OCI-LY1 (cell line): ENCODE measurements at regions not wholly inside any gene's neighbourhood (a gene's known extent, or its start where the extent isn't known, plus 50 kb on each side); places are given as distances from the start of the nearest gene placed in this dataset.

Experiments
- H2AFZ ChIP-seq: fragments of 200-600 bp; sonication (generic), shearing (Covaris generic); 2 replicates; pipeline ENCODE4 v1.6.0; 2014; ENCODE audit warnings: antibody characterized with exemption, mild to moderate bottlenecking, low read length
- H3F3A ChIP-seq: fragments of 200-600 bp; sonication (generic), shearing (Covaris generic); 2 replicates; pipeline ENCODE4 v1.6.0; 2014; ENCODE audit warnings: mild to moderate bottlenecking, antibody characterized with exemption, low read length, moderate library complexity; ENCODE audit not compliant: insufficient read depth
- H3K27ac ChIP-seq: fragments of 200-600 bp; sonication (generic); 2 replicates; pipeline ENCODE4 v1.5.1; 2014; ENCODE audit warnings: low read length, mixed run types, mild to moderate bottlenecking, low read depth; ENCODE audit not compliant: poor library complexity, severe bottlenecking
- H3K27me3 ChIP-seq: fragments of 200-600 bp; sonication (generic); 2 replicates; pipeline ENCODE4 v1.6.0; 2014; ENCODE audit warnings: antibody characterized with exemption, mild to moderate bottlenecking, low read length, moderate library complexity; ENCODE audit not compliant: insufficient read depth
- H3K36me3 ChIP-seq: fragments of 200-600 bp; sonication (generic); 2 replicates; pipeline ENCODE4 v1.6.1; 2014; ENCODE audit warnings: mild to moderate bottlenecking, antibody characterized with exemption, low read length, moderate library complexity, mixed read lengths; ENCODE audit not compliant: insufficient read depth
- H3K4me1 ChIP-seq: fragments of 200-600 bp; sonication (generic); 2 replicates; pipeline ENCODE4 v1.5.1; 2014; ENCODE audit warnings: mild to moderate bottlenecking, low read length, moderate library complexity; ENCODE audit not compliant: insufficient read depth, severe bottlenecking
- H3K4me2 ChIP-seq: fragments of 200-600 bp; sonication (generic), shearing (Covaris generic); 2 replicates; pipeline ENCODE4 v1.6.1; 2014; ENCODE audit warnings: low read length
- H3K4me3 ChIP-seq: fragments of 200-600 bp; sonication (generic); 2 replicates; pipeline ENCODE4 v1.5.1; 2014; ENCODE audit warnings: low read length, low read depth, mild to moderate bottlenecking, mixed read lengths; ENCODE audit not compliant: poor library complexity, severe bottlenecking
- H3K79me2 ChIP-seq: fragments of 200-600 bp; shearing (Covaris generic); 2 replicates; pipeline ENCODE4 v1.6.1; 2016; ENCODE audit warnings: mixed run types, low read length, mixed read lengths; ENCODE audit not compliant: insufficient read depth
- H3K9ac ChIP-seq: fragments of 200-600 bp; sonication (generic), shearing (Covaris generic); 2 replicates; pipeline ENCODE4 v1.6.1; 2014; ENCODE audit warnings: mild to moderate bottlenecking, low read length, mixed read lengths
- H3K9me2 ChIP-seq: fragments of 200-600 bp; sonication (generic), shearing (Covaris generic); 2 replicates; pipeline ENCODE4 v1.6.1; 2014; ENCODE audit warnings: low read depth, mild to moderate bottlenecking, low read length, mixed read lengths
- H3K9me3 ChIP-seq: fragments of 200-600 bp; shearing (Covaris generic); 2 replicates; pipeline ENCODE4 v1.6.1; 2014; ENCODE audit warnings: low read length, mixed read lengths
- H4K20me1 ChIP-seq: fragments of 200-600 bp; sonication (generic), shearing (Covaris generic); 2 replicates; pipeline ENCODE4 v1.6.0; 2016; ENCODE audit warnings: mild to moderate bottlenecking, low read length; ENCODE audit not compliant: insufficient read depth
- EZH2 ChIP-seq: fragments of 200-600 bp; sonication (generic), shearing (Covaris generic); IDR thresholded peaks from 2 replicates; pipeline ENCODE4 v1.8.0; 2017; ENCODE audit warnings: borderline replicate concordance, mixed run types, mild to moderate bottlenecking, antibody characterized with exemption, low read length, moderate library complexity, mixed read lengths
- TF ChIP-seq, protein P1 (sequence below): fragments of 200-600 bp; sonication (generic), shearing (Covaris generic); IDR thresholded peaks from 2 replicates; pipeline ENCODE4 v1.5.1; 2017; ENCODE audit warnings: mild to moderate bottlenecking, antibody characterized with exemption, low read length, moderate library complexity, mixed read lengths

DNA sequence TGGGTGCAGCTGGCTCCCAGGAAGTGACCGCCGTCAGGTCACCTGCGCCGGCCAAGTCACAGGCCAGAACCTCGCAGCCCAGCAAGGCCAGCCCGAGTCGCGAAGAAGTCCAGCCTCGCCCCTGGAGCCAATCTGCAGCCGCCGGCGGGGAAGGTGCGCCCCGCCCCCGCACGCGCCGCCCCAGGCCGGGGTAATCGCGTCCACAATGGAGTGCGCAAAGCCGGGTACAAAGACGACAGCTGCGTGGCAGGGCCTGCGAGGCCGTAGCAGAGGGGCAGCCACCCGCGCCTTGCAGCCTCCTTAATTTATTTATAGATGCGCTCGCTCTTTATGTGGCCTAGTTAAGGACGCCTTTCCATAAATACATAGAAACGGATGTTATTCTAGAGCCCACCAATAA, 139.4 kb upstream of the CPEB2 start:
- Histone ChIP-seq H3K79me2 (no peaks in the 10 kb centered on the region), H3K9me2 (no peaks in the 10 kb centered on the region), H3K4me1 (no peaks in the 10 kb centered on the region), H3K27me3 (no peaks in the 10 kb centered on the region), H3K27ac (no peak overlapping the region), H3K4me3 (no peak overlapping the region), H4K20me1 (no peaks in the 10 kb centered on the region), H3K9ac (no peak overlapping the region), H2AFZ (no peak overlapping the region), H3K9me3 (no peaks in the 10 kb centered on the region), H3K4me2 (no peak overlapping the region), H3F3A (no peaks in the 10 kb centered on the region), H3K36me3 (no peaks in the 10 kb centered on the region)
- TF ChIP-seq, protein P1, sequence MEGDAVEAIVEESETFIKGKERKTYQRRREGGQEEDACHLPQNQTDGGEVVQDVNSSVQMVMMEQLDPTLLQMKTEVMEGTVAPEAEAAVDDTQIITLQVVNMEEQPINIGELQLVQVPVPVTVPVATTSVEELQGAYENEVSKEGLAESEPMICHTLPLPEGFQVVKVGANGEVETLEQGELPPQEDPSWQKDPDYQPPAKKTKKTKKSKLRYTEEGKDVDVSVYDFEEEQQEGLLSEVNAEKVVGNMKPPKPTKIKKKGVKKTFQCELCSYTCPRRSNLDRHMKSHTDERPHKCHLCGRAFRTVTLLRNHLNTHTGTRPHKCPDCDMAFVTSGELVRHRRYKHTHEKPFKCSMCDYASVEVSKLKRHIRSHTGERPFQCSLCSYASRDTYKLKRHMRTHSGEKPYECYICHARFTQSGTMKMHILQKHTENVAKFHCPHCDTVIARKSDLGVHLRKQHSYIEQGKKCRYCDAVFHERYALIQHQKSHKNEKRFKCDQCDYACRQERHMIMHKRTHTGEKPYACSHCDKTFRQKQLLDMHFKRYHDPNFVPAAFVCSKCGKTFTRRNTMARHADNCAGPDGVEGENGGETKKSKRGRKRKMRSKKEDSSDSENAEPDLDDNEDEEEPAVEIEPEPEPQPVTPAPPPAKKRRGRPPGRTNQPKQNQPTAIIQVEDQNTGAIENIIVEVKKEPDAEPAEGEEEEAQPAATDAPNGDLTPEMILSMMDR: no peak
- no peak for TF ChIP-seq EZH2

DNA sequence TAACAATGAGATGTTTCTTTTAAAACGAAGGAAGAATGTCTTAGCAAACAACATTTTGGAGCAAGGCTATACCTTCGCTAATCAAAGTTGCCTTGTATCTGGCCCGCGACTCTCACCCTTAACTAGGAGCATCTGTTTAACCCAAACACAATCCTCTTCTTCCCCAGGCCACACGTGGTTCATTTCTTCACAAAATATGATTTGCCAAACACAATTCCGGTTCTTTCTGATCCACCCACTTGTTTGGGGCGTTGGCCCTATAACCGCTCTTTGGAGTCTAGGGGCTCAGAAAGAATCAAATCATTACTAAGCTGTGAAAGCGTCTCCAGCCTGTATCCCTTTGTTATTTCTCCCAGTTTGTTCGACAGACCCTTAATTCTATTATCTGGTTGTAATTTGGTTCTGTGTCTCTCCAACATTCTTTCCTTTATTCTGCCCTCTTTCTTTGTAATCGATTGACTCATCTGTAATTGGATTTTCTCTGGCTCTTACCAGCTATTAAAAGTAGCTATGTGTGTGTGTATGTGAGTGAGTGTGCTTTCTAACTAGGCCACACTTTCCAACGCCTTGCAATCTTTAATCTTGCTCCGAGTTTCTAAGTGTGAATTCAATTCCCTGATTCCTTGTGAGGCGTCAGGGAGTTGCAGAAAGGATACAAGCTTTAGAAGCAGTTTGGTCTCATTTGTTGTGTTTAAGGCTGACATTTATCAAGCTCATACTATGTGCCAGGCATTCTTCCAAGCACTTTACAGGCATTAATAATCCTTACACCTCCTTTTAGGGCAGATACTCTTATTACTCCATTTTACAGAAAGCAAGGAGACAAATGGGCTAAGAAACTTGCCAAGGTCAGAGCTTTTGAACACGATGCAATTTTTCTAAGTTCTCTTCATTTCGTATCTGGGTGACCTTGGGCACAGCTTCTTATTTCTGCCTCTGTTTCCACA, 138.6 kb upstream of the CPEB2 start:
- Histone ChIP-seq H3K27me3 (no peaks in the 10 kb centered on the region), H3K9ac (no peak overlapping the region), H2AFZ (no peak overlapping the region), H3K4me3 (no peak overlapping the region), H3K27ac (no peak overlapping the region), H3K9me3 (no peaks in the 10 kb centered on the region), H3K36me3 (no peaks in the 10 kb centered on the region), H3K4me1 (no peaks in the 10 kb centered on the region), H3K9me2 (no peaks in the 10 kb centered on the region), H4K20me1 (no peaks in the 10 kb centered on the region), H3K79me2 (no peaks in the 10 kb centered on the region), H3F3A (no peaks in the 10 kb centered on the region), H3K4me2 (no peak overlapping the region)
- TF ChIP-seq, protein P1: no peak
- TF ChIP-seq EZH2: no peak

DNA sequence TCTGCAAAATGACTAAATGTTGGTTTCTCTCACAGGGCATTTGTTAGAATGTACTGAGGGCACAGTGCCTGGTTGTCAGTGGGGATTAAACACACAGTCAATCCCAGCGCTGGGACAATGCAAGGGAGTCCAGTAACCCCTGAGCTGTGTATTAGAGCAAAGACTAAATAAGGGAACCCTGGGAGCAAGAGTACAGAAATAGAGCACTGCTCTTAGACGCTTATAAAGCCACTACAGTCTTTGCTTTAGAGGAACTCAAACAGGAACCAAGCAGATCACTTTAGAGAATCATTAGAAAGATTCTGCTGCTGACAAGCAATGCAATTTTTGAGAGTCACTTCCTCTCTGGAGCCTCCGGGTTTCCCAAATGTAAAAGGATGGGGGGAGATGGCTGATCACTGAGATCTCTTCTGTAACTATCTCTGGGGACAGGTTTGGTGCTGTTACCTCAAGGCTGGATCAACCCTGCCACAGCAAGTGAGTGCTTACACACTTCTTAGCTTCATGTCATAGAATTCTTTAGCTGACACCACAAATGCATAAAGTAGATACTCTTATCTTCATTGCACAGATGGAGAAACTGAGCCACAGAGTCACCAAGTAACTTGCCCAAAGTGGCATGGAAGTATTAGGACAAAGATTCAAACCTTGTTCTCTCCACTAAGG, 137.8 kb upstream of the CPEB2 start:
- TF ChIP-seq, protein P1: no peak
- TF ChIP-seq EZH2: no peak
- no peaks in the 10 kb centered on the region for H3K9me3 ChIP-seq
- no peaks in the 10 kb centered on the region for H3K79me2 ChIP-seq
- H3K27ac ChIP-seq: no peak overlapping the region
- no peak overlapping the region for H3K4me3 ChIP-seq
- no peak overlapping the region for H2AFZ ChIP-seq
- no peak overlapping the region for H3K9ac ChIP-seq
- H3K9me2 ChIP-seq: no peaks in the 10 kb centered on the region
- H4K20me1 ChIP-seq: no peaks in the 10 kb centered on the region
- no peak overlapping the region for H3K4me2 ChIP-seq
- H3K4me1 ChIP-seq: no peaks in the 10 kb centered on the region
- H3K27me3 ChIP-seq: no peaks in the 10 kb centered on the region
- no peaks in the 10 kb centered on the region for H3K36me3 ChIP-seq
- no peaks in the 10 kb centered on the region for H3F3A ChIP-seq
